NT2/D1 (cell line): ENCODE measurements at regions not wholly inside any gene's neighbourhood (a gene's known extent, or its start where the extent isn't known, plus 50 kb on each side); places are given as distances from the start of the nearest gene placed in this dataset.

ENCODE experiments used
- SUZ12 ChIP-seq: IDR thresholded peaks from 2 replicates; pipeline ENCODE4 v1.6.1; 2011; ENCODE audit not compliant: insufficient read length, insufficient read depth; ENCODE audit errors: extremely low read depth
- YY1 ChIP-seq: IDR thresholded peaks from 2 replicates; pipeline ENCODE4 v1.6.1; 2011; ENCODE audit not compliant: insufficient read length, insufficient read depth
- ZNF274 ChIP-seq: IDR thresholded peaks from 2 replicates; pipeline ENCODE4 v1.6.1; 2011; ENCODE audit warnings: mild to moderate bottlenecking, low read depth, low read length

- TF ChIP-seq YY1 (no peak), SUZ12 (no peak), ZNF274 (no peak)
Observed at GRCh38 chr4:60404027-60404426, 796.1 kb upstream of the ADGRL3 start.
